ENCODE measurements at regions not wholly inside any gene's neighbourhood (a gene's known extent, or its start where the extent isn't known, plus 50 kb on each side); places are given as distances from the start of the nearest gene placed in this dataset.

GRCh38 chrX:39718981-39719380 lies 378.8 kb downstream of the BCOR start:
- no peaks in the 10 kb centered on the region; a peak in 1 of 5 replicates for H3K4me1 ChIP-seq (replicated peaks in 1 of 2; ENCODE audit: control insufficient read depth in 2 of 2, insufficient read depth in 2 of 2, low read length in 2 of 2)
- ChIA-PET POLR2A (no interaction called here), CTCF (ENCODE audit: low intra/inter-chr PET ratio) (no interaction called here)
- TF ChIP-seq MLLT1 (IDR thresholded peaks at IDR 0.05) (no peak), NFE2L1 (tag; IDR thresholded peaks at IDR 0.05; ENCODE audit: borderline replicate concordance, low read depth) (no peak), ZNF124 (CRISPR knock-in tag; IDR thresholded peaks at IDR 0.05) (no peak), ZBTB12 (CRISPR knock-in tag; IDR thresholded peaks at IDR 0.05) (no peak), ZNF282 (CRISPR knock-in tag; IDR thresholded peaks at IDR 0.05) (no peak), ZNF445 (CRISPR knock-in tag; IDR thresholded peaks at IDR 0.05; ENCODE audit: low read depth) (no peak), KLF1 (tag; IDR thresholded peaks at IDR 0.05) (no peak), ZNF232 (CRISPR knock-in tag; IDR thresholded peaks at IDR 0.05) (no peak), GABPA (tag; conservative IDR thresholded peaks at IDR 0.05; ENCODE audit: low read depth) (no peak), ZKSCAN1 (IDR thresholded peaks at IDR 0.05; ENCODE audit: low read depth, low read length) (no peak)
- TF ChIP-seq, protein P1, sequence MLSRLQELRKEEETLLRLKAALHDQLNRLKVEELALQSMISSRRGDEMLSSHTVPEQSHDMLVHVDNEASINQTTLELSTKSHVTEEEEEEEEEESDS (CRISPR knock-in tag; IDR thresholded peaks at IDR 0.05) = no peak
- H2AFZ ChIP-seq (ENCODE audit: low read depth, low read length) = no peak overlapping the region
- no peak overlapping the region for H3K4me3 ChIP-seq
- DNase-seq (ENCODE audit: extremely low read depth in 1 of 4, low spot score in 3 of 4) (no peak), ATAC-seq (no peak), FAIRE-seq (no peak)
- no peaks in the 10 kb centered on the region for H3K9me3 ChIP-seq (replicated peaks; ENCODE audit: control insufficient read depth, insufficient read depth, low read depth, low read length)
- H3K27me3 ChIP-seq (ENCODE audit: control insufficient read depth in 2 of 2, insufficient read depth in 2 of 2, low read length in 2 of 2) = no peaks in the 10 kb centered on the region; a peak in 1 of 5 replicates
- intact Hi-C loops (cut with micrococcal nuclease) = no loop called here
- H4K20me1 ChIP-seq (replicated peaks; ENCODE audit: control insufficient read depth, insufficient read depth, low read length) = no peaks in the 10 kb centered on the region
- no TSS peak for BruUV-seq (replicated peaks)
- in situ Hi-C loops (cut with MboI) = no loop called here
- H3K4me2 ChIP-seq (ENCODE audit: insufficient read depth, low read length) = no peak overlapping the region
- H3K27ac ChIP-seq (ENCODE audit: extremely low read depth, low read depth, low read length) = no peak overlapping the region
- no peak overlapping the region for H3K9ac ChIP-seq (ENCODE audit: insufficient read depth in 1 of 2, low read depth in 2 of 2, low read length in 2 of 2)
- no peaks in the 10 kb centered on the region for H3K79me2 ChIP-seq (ENCODE audit: control insufficient read depth, insufficient read depth, low read length)
- no peaks in the 10 kb centered on the region for H3K36me3 ChIP-seq (ENCODE audit: control insufficient read depth, insufficient read depth, low read length)
- 0% methylated on average over 2 of the region's 2 CpGs for WGBS (ENCODE audit: insufficient coverage, low coverage, missing lambda C conversion rate)
- H3K9me1 ChIP-seq (ENCODE audit: control insufficient read depth, insufficient read depth, low read length) = no peaks in the 10 kb centered on the region
